HG03342 (cell line): ENCODE measurements at regions not wholly inside any gene's neighbourhood (a gene's known extent, or its start where the extent isn't known, plus 50 kb on each side); places are given as distances from the start of the nearest gene placed in this dataset.
A peak's percentile ranks its signal among the peaks of the same experiment; 100 is the strongest.
"Not testable (repeated sequence)": the region's sequence is repeated elsewhere in the genome, so short reads cannot be mapped to it uniquely, and the experiment has no call there.

Experiments
- ATAC-seq: cut with Tn5 transposase; IDR thresholded peaks from one replicate; pipeline ENCODE4 v1.9.1; 2021; ENCODE audit warnings: mild to moderate bottlenecking, moderate library complexity; ENCODE audit not compliant: unreplicated experiment

GRCh38 chr9:100700689-100701318, 122.9 kb downstream of the CAVIN4 start:
- ATAC-seq = peak; percentile 55

DNA sequence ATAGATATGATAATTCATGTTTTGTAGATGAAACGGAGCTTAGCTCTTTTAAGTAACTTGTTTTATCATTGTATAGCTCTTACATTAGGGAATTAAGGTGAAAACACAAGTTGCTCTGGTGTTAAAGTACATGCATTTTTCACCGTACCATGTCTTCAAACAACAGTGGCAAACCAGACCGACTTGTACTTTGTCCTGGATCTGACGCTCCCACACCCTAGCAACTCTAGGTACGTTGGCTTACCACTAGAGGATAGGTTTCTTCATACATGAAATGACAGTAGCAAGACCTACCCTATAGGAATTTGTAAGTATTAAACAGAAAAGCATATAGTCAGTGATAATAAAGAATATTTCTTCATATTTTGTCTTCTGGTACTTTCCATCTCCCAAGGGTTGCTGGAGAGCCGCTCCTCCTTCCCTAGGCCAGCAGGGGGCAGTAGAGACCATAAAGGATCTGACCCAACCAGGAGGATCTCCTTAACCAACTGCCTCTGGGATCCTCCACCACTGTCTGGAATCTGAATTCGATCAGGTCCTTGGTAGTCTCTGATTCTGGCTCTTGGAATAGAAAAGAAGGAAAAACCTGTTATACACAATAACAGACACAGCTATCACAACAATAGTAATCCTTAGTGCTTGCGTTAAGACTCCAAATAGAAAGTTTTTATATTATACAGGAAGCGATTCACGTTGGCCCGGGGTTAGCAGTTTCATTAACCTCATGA, 136.7 kb downstream of the CAVIN4 start:
- peak; percentile 77 for ATAC-seq

DNA sequence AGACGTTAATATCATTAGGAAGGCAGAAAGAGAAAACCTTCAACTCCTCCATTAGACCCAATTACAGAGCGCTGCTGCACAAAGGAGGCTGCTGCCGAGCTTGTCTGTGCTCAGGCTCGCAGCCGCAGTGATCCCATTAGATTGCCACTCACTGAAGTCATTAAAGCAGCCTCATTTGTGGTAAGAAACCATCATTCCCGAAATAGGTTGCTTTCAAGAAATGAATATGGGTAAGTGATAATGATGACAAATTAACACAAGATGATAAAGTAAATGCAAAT, 137.2 kb downstream of the CAVIN4 start:
- ATAC-seq = no peak

GRCh38 chr9:100718717-100719116, 140.8 kb downstream of the CAVIN4 start:
- ATAC-seq = no peak

GRCh38 chr9:100720922-100721321, 143.0 kb downstream of the CAVIN4 start:
- ATAC-seq = no peak

- no peak for ATAC-seq
These were observed 147.0 kb downstream of the CAVIN4 start for GRCh38 chr9:100724886-100725285.

DNA sequence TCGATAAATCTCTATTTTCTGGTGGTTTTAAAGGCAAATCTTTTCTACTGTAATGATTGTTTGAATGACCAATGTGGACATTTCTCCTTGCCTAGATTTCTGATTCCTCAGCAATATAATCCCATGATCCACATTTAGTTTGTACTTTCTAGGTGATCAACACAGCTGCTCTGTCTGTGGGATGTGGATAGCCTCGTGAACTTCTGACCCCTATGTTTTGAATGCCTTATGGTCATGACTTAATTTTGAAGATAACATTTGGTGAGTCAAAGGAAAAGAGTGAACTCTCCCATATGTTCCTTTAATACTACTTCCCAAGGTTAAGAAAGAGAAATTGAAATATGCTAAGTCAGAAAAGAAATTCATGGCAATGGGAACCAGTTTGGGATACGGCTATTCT, 147.5 kb downstream of the CAVIN4 start:
- no peak for ATAC-seq

DNA sequence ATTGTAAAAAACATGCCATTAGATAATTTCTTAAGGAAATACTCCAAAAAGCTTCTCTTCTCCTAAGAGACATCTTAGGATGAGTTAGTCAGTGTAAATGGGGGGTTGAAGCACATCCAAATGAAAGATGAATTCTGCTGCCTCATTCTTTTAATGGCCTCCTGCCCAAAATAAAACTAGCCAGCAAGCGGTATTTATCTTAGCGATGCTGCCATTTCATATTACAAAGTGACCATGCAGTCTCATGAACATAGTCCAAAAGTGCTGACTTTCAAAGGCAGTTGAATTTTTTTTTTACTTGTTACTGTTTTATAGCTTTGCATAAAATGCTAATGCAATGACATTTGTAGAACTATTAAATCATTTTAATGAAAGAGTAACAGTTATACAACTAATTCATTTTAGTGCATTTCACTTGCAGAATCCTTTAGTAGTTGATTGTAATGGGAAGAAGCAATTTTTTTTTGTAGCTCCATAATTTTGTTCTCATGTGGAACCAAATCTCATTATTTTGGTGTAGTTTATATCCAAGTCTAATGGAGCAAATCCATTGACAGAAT, 151.5 kb downstream of the CAVIN4 start:
- ATAC-seq = no peak

DNA sequence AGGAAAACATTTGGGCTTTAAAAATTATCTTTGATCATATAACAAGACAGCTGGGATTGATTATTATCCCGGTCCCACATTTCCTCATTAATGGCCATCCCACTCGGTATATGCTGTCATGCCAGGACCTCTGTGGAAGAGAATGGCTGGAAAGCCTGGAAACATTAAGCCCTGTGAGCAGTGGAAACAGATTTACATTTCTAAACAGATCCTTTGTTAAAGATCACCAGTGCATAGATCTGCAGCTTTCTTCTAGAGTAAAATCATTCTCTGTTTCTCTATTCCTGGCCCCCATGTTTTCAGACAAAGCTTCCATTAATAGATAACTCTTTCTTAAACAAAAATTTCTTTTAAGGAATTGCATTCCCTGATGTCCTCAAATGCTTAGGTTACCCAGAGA, 152.2 kb downstream of the CAVIN4 start:
- ATAC-seq = no peak

DNA sequence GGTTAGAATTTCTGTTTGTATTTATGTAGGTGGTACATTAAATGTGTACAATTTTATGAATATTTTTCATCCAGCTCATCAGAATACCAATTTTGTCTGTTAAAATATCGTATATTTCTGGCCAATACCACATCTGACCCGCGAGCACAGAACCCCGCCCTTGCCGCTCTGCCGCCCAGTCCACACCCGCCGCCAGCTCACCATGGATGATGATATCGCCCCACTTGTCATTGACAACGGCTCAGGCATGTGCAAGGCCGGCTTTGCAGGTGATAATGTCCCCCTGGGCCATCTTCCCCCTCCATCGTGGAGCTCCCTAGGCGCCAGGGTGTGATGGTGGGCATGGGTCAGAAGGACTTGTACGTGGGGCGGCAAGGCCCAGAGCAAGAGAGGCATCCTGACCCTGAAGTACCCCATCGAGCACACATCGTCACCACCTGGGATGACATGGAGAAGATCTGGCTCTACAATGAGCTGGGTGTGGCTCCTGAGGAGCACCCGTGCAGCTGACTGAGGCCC, 153.2 kb downstream of the CAVIN4 start:
- ATAC-seq = no peak

- no peak for ATAC-seq
These were observed 153.7 kb downstream of the CAVIN4 start for GRCh38 chr9:100731557-100731956.

DNA sequence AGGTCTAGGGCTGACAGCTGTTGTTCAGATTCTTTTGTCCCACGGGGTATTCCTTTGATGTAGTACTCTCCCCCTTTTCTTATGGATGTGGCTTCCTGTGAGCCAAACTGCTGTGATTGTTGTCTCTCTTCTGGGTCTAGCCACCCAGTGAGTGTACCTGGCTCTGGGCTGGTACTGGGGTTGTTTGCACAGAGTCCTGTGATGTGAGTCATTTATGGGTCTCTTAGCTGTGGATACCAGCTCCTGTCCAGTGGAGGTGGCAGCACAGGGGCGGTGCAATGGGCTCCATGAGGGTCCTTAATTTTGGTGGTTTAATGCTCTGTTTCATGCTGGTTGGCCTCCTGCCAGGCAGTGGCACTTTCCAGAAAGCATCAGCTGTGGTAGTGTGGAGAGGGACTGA, 161.3 kb downstream of the CAVIN4 start:
- ATAC-seq = no peak

- ATAC-seq = no peak
These were observed 161.8 kb downstream of the CAVIN4 start for GRCh38 chr9:100739666-100740065.

GRCh38 chr9:100748930-100749329, 171.1 kb downstream of the CAVIN4 start:
- ATAC-seq = not testable (repeated sequence)

- no peak for ATAC-seq
These were observed 178.3 kb downstream of the CAVIN4 start for GRCh38 chr9:100756217-100756616.

GRCh38 chr9:100759215-100759614, 181.3 kb downstream of the CAVIN4 start:
- ATAC-seq = no peak

- ATAC-seq = no peak
These were observed 183.5 kb downstream of the CAVIN4 start for GRCh38 chr9:100761276-100761802.

DNA sequence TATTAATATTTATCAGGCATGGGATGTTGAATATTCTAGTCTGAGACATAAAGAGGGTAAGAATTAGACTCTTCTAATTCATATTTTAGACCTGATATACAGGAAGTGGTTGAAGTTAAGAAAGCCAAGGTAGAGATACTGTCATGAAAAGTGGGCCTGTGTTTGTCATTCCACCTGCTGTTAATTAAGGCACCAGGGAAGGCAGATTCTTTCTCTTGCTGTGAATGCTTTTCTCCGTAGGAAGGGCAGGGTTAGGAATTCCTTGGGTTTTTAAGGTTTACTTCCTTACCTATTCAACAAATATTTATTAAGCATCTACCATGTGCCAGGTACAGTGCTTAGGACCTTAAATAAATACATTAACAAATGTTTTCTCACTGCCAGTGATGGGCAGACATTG, 196.4 kb downstream of the CAVIN4 start:
- no peak for ATAC-seq

GRCh38 chr9:100774962-100775361, 197.1 kb downstream of the CAVIN4 start:
- ATAC-seq = no peak

DNA sequence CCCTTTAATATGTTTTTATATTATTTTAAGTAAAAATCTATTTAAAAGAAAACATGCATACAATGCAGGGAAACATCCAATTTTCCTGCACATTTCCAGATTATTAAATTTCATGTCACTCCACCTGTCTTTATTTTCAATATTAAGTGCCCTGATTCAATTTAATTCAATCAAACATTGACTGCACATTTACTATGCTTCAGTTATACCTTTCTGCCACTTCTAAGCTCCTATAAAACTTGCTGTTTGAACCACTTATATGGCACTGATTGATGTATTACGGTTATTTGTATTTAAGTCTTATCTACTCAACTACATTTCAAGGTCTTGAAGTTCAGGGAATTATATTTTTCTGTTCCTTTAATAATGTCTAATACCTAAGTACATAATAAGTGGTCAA, 198.0 kb downstream of the CAVIN4 start:
- no peak for ATAC-seq

- no peak for ATAC-seq
These were observed 206.9 kb downstream of the CAVIN4 start for GRCh38 chr9:100784755-100785154.

DNA sequence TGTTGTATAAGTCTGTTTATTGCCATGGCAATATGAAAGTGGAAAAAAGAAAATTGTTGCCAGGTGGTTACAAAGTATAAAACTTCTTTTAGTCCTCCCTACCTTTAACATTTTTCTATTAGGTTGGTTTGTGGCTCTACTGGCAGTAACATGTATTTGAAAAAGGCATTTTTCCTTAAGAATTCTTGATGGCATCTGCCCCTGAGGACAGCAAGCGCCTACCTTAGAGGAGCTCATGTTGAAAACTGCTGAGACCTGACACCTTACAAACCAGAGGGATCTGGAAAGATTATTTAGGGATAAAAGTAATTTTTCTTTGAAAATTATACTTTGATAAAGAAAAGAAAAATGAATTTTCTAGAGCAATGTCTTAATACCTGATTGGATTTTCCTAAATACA, 208.1 kb downstream of the CAVIN4 start:
- no peak for ATAC-seq
